ENCODE measurements at regions not wholly inside any gene's neighbourhood (a gene's known extent, or its start where the extent isn't known, plus 50 kb on each side); places are given as distances from the start of the nearest gene placed in this dataset.

GRCh38 chr5:4082966-4083564 is 487.4 kb downstream of the IRX1 start:
- H3K4me3 ChIP-seq = no peak overlapping the region
- H3K27me3 ChIP-seq = no peaks in the 10 kb centered on the region
- intact Hi-C loops (cut with DNase I; ENCODE audit: low total_unique reads) = no loop called here
- H3K36me3 ChIP-seq = no peaks in the 10 kb centered on the region
- WGBS, 5 donors = 77 to 84% (median 79%) methylated on average over 6 of the region's 6 CpGs
- TF ChIP-seq CTCF (IDR thresholded peaks at IDR 0.05) (no peak), POLR2A (IDR thresholded peaks at IDR 0.05) (no peak), POLR2AphosphoS5 (IDR thresholded peaks at IDR 0.05) (no peak), EP300 (IDR thresholded peaks at IDR 0.05) (no peak)
- no peaks in the 10 kb centered on the region for H3K4me1 ChIP-seq
- DNase-seq = no peak
- H3K27ac ChIP-seq = no peak overlapping the region
- H3K9me3 ChIP-seq = peaks cover 0 to 9% (median 0%) of the 10 kb centered on the region in 4 donors

GRCh38 chr5:4083591-4084337 is 488.1 kb downstream of the IRX1 start:
- WGBS, 5 donors = 80 to 85% (median 81%) methylated on average over 11 to 13 of the region's 13 CpGs
- DNase-seq = no peak
- Histone ChIP-seq H3K27ac (no peak overlapping the region), H3K9me3 (peaks cover 0 to 14% (median 0%) of the 10 kb centered on the region in 4 donors), H3K27me3 (no peaks in the 10 kb centered on the region), H3K36me3 (no peaks in the 10 kb centered on the region), H3K4me1 (no peaks in the 10 kb centered on the region), H3K4me3 (no peak overlapping the region)
- no peak for TF ChIP-seq CTCF (IDR thresholded peaks at IDR 0.05)
- no peak for TF ChIP-seq POLR2AphosphoS5 (IDR thresholded peaks at IDR 0.05)
- intact Hi-C loops (cut with DNase I; ENCODE audit: low total_unique reads) = no loop called here

- no peak overlapping the region for H3K4me3 ChIP-seq
- no peak overlapping the region for H3K27ac ChIP-seq
- no peak for DNase-seq
- H3K9me3 ChIP-seq = peaks cover 0 to 15% (median 0%) of the 10 kb centered on the region in 4 donors
- no peaks in the 10 kb centered on the region for H3K36me3 ChIP-seq
- intact Hi-C loops (cut with DNase I; ENCODE audit: low total_unique reads) = no loop called here
- WGBS, 5 donors = 68 to 93% (median 78%) methylated on average over 4 of the region's 4 CpGs
- TF ChIP-seq EP300 (IDR thresholded peaks at IDR 0.05) = no peak
- no peak for TF ChIP-seq POLR2AphosphoS5 (IDR thresholded peaks at IDR 0.05)
- no peak for TF ChIP-seq CTCF (IDR thresholded peaks at IDR 0.05)
- no peak for TF ChIP-seq POLR2A (IDR thresholded peaks at IDR 0.05)
- no peaks in the 10 kb centered on the region for H3K4me1 ChIP-seq
- no peaks in the 10 kb centered on the region for H3K27me3 ChIP-seq
Measured at GRCh38 chr5:4086081-4086480, 490.4 kb downstream of the IRX1 start.

- DNase-seq = no peak
- no peak overlapping the region for H3K4me3 ChIP-seq
- WGBS, 5 donors = 76 to 85% (median 78%) methylated on average over 8 of the region's 8 CpGs
- H3K4me1 ChIP-seq = no peaks in the 10 kb centered on the region
- intact Hi-C loops (cut with DNase I; ENCODE audit: low total_unique reads) = no loop called here
- no peak overlapping the region for H3K27ac ChIP-seq
- TF ChIP-seq POLR2AphosphoS5 (IDR thresholded peaks at IDR 0.05) = no peak
- peaks cover 0 to 15% (median 0%) of the 10 kb centered on the region in 4 donors for H3K9me3 ChIP-seq
- H3K27me3 ChIP-seq = no peaks in the 10 kb centered on the region
- H3K36me3 ChIP-seq = no peaks in the 10 kb centered on the region
Measured at GRCh38 chr5:4087110-4087509, 491.5 kb downstream of the IRX1 start.

- no peaks in the 10 kb centered on the region for H3K4me1 ChIP-seq
- peaks cover 0 to 10% (median 0%) of the 10 kb centered on the region in 4 donors for H3K9me3 ChIP-seq
- 75 to 93% (median 86%) methylated on average over 1 of the region's 1 CpG for WGBS, 5 donors
- no peak for DNase-seq
- intact Hi-C loops (cut with DNase I; ENCODE audit: low total_unique reads) = no loop called here
- no peaks in the 10 kb centered on the region for H3K27me3 ChIP-seq
- H3K27ac ChIP-seq = no peak overlapping the region
- H3K4me3 ChIP-seq = no peak overlapping the region
- no peaks in the 10 kb centered on the region for H3K36me3 ChIP-seq
- TF ChIP-seq CTCF (IDR thresholded peaks at IDR 0.05) = no peak
- TF ChIP-seq POLR2A (IDR thresholded peaks at IDR 0.05) = no peak
- no peak for TF ChIP-seq POLR2AphosphoS5 (IDR thresholded peaks at IDR 0.05)
Measured at GRCh38 chr5:4089087-4089486, 493.5 kb downstream of the IRX1 start.
